Activated gamma-delta T cell treated with Interleukin-2 at 50 U/mL for 16 hours (primary cell): ENCODE measurements at regions not wholly inside any gene's neighbourhood (a gene's known extent, or its start where the extent isn't known, plus 50 kb on each side); places are given as distances from the start of the nearest gene placed in this dataset.
"Not testable (repeated sequence)": the region's sequence is repeated elsewhere in the genome, so short reads cannot be mapped to it uniquely, and the experiment has no call there.

Source experiments
- DNase-seq: peaks from one replicate; pipeline ENCODE4 v3.0.0-alpha.2; 2020

DNA sequence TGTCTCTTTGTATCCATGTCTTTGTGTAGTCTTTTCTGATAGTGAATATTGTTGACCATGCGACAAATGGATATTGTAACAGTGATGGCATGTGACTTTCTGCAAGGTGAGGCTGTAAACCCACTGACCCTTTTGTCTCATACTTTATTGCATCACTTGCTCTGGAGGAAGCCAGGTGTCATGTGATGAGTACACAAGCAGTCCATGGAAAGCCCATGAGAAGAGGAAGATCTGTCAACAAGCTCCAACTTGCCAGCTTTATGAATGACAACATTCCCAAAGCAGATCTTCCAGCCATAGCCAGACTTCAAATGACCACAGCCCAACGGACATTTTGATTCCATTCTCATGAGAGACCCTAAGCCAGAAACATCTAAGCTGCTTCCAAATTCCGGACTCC lies 450.1 kb upstream of the ACTBL2 start:
- no peak for DNase-seq

DNA sequence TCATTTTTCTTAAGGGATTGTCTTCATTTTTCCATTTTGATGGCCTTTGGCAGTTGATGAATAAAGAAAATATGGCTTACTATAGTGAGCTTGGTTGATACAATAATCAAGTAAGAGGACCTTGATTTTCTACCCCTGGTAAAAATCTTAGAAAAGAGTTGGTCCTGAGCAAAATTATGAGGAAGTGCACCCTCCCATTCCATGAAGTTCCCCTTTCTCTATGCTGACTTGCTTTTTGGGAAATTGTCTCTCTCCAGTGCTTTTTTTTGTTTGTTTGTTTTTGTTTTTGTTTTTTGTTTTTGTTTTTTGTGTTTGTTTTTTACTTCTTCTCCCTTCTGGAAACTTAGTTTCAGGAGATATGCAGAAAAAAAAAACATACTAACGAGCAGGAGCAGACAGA lies 449.2 kb upstream of the ACTBL2 start:
- DNase-seq, result no peak

DNA sequence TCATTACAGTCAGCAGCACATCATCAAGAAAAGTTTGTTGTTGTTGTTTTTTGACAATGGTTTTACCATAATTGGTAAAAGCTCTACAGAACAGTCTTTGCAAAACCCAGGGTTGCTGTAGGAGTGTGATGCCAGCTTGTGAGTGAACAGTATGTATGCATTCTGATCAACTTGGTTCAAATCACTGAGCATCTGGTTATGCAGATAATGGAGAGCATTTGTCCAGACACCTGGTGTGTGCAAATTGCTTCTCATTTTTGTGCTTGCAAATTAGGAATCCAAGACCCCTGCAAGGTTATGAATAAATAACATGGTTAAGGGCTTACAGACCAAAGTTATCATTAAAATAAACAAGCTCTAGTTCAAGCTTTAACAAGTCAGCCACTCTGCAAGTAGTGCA lies 448.7 kb upstream of the ACTBL2 start:
- DNase-seq, result no peak

DNA sequence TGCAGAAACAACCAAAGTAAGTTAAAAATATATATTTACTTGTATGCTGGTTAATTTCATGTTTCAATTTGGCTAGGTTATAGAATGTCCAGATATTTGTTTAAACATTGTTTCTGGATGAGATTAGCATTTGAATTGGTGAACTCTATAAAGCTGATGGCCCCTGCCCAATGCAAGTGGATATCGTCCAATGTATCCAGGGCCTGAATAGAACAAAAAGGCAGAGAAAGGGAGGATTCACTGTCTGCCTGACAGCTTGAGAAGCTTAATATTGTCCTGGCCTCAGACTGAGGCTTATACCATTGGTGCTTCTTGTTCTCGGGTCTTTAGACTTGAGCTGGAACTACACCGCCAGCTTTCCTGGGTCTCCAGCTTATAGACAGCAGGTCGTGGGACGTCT lies 446.7 kb upstream of the ACTBL2 start:
- DNase-seq, result no peak

DNA sequence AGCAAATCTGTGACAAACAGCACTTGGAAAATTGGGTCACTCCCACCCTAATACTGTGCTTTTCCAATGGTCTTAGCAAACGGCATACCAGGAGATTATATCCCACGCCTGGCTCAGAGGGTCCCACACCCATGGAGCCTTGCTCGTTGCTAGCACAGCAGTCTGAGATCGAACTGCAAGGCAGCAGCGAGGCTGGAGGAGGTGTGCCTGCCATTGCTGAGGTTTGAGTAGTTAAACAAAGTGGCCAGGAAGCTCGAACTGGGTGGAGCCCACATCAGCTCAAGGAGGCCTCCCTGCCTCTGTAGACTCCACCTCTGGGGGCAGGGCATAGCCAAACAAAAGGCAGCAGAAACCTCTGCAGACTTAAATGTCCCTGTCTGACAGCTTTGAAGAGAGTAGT lies 440.5 kb upstream of the ACTBL2 start:
- not testable (repeated sequence) for DNase-seq

DNA sequence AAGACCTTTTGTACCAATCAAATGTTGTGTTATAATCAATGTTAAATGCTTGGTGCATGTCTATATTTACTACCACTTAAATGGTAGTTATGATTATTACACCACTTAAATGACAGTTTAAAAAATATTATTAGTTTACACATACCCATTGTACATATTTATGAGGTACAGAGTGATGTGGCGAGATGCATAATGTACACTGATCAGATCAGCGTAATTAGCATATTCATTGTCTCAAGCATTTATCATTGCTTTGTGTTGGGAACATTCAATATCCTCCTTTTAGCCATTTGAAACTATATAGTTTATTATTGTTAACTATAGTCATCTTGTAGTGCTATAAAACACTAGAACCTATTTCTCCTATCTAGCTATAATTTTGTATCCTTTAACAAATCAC lies 434.4 kb upstream of the ACTBL2 start:
- no peak for DNase-seq

DNA sequence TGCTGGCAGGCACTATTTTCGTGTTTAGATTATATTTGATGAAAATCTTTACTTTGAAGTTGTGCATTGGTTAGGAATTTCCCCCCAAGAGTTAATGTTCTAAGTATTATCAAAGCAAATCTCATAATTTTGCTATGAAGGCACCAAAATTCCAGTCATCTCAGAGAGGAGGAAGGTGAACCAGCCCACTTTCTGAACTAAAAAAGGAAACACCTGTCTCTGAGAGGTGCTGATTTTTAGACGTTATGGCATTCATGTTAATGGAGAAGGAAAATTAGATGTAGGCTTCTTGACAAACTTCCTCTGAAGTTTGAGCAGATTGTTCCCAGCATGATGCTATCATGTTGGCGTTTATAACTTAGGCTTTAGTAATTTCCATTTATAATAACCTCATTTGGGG lies 432.9 kb upstream of the ACTBL2 start:
- DNase-seq, result no peak

DNA sequence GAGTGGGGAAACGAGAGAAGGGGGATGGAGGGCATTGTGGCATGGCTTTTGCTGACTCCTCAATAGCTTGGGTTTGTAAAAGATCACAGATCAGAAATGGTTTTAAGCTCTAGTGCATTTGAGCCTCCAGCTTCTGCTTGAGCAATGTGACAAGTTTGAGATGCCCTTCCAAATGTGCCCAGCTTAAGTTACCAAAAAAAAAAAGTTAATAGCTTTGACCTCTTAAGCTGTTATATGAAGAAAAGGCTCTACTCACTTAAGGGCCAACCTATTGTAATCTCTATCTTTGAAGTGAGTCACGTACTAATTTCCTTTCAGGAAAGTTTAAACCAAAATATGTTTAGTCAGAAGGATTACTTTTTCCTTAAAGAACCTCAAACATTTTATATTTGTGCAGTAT lies 428.8 kb upstream of the ACTBL2 start:
- no peak for DNase-seq

DNA sequence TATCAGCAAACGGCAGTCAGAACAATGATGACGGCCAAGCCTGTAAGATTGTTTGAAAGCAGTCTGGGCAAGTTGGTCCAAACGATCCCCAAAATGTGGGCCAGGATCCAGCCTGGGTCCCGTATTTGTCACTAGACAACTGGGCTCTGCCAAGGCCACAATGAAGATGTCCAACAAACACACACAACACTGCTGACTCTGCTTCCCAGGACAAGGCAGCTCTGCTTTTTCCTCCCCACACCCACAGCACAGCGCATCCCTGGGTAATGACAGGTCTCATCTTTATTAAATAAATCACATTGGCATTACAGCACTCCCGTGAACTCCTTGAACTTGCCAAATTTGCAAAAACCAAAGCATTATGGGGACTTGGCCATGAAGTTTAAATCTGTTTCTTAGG lies 424.1 kb upstream of the ACTBL2 start:
- DNase-seq, result no peak

DNA sequence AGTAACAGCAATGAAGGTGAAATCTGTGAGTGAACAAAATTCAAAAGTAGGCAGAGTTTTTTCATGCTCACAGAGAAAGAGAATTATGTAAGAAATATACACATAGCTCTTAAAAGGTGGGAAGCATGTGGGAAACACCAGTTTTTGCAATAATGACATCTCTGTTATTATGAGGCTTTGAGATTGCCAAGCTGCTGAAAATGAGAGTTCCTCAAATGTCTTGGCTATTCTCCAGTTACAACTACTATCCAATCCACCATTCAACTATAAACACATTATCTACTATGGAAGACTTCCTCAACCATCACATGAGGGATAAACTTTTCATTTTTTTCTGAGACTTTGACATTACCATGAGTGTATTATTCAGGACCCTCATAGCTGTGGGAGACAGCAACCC lies 420.8 kb upstream of the ACTBL2 start:
- no peak for DNase-seq

DNA sequence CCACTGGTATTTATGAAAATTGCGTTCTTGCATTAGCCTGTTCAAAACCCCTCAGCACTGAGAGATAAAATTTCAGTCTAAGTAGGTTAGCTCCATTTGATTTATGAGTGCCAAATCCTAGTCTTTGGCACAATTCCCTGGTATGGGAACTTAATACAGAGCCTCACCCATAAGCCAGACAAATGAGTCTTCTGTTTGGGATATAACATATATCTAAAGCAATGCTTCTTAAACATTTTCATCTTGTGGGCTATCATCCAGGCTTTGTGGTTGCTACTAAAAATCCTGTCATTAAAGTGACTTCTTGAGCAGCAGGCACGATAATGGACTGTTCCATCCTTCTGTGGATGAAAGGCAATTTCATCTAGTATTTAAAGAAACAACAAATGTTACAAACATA lies 419.5 kb upstream of the ACTBL2 start:
- no peak for DNase-seq

DNA sequence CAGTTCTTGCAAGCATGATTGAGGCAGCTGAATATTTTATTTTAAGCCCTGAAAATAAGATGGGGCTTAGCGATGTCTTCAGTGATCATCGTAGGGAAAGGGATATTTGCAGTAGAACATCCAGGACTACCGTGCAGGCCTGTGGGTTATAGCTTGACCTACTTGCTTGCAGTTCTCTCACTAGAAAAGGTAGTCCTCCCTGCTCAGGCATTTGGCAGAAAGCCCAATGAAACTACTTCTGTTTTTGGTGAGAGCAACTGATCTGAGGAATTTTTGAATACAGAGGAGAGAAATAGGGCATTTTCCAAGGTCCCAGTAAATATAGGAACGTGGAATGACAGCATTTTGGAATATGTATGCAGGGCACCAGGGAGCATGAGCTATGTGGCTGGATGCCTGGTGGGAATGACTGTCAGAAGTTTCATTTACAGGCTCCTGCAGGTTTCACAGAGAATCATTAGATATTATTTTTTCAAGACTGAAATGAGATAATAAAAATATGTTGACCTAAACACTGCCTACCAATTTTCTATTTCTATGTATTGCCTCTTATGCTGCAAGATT lies 417.9 kb upstream of the ACTBL2 start:
- no peak for DNase-seq

DNA sequence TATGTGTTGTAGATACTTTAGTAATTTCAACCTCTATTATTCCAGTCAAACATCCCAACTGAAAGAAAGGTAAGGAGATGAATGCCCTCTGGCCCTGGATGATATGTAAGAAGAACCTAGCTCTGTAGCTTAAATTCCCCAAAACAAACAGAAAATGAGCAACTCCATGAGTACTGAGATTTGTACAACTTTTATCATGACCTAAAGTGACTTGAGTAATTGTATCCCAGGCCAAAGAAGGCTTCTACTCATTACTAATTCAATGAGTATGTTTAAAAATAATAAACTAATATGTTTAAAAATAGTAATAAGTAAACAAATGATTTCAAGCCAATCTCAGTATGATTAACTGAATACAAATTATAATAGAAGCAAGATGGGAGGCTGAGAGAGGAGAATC lies 414.0 kb upstream of the ACTBL2 start:
- no peak for DNase-seq

DNA sequence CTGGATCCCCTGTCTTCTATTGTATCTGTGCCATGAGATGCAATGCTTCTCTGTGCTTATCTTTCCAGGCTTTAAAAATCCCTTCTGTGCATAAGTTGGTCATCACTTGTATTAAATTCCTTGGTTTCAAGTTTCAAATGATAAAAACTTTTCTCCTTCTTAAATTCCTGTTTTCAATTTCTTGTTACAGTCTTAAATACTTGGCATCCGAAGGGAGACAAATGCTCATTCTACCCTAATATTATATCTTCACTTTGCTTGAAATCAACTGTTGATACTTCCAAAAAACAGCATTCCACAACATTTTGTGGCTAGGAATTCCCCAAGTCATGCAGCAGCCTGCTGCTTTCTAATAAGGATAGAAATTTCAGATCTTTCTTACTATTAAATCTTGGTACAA lies 413.2 kb upstream of the ACTBL2 start:
- DNase-seq, result no peak

DNA sequence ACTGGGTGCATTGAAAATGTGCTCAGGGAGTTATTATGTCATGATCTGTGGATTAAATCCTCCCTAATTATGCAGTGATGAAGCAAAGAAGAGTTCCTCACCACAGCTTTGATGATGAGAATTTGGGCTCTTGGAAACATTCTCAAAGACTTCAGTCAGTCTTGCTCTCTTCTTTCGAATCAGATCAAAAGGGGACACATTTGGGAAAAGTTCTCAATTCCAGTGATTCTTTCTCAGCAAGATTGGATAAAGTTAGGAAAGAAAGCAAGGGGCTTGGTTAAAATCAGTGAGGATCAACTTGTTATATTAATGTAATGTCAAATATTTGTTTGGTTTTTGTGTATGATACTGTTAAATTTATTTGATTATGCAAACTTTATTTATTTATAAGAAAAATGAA lies 411.3 kb upstream of the ACTBL2 start:
- DNase-seq, result no peak

DNA sequence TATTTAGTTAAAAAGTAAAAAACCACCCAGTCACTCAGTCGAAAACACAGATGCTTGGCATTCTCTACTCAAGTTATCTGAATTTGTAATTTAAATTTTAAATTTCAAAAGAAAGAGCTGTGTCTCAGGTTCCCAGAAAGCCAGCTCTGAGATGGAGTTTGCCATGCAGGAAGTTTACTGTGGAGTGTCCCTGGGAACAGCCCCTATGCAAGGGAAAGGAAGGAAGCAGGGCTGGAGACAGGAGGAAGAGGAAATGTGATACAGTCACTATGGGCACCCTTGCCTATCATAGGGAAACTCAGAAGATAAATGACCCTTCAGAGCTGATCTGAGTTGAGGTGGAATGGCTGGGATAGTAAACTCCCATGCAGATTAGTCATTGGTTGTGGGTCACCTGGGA lies 408.8 kb upstream of the ACTBL2 start:
- no peak for DNase-seq

DNA sequence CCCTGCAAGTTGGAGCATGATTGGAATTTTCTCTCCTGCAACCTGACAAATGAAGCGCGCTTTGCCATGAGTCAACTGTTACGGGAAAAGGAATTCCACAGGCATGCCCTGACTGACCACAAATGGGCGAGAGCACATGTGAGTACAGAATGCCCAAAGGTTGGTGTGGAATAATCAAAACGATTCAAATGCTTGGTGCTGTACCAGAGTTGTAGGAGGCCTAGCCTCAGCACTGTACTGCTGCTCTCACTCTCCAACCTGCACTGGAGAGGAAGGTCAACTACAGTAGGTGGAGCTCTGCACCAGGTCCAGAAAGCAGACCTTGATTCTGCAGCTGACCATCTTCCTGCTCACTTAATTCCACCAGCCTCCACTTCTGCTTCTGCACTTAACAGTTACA lies 406.9 kb upstream of the ACTBL2 start:
- DNase-seq, result no peak

DNA sequence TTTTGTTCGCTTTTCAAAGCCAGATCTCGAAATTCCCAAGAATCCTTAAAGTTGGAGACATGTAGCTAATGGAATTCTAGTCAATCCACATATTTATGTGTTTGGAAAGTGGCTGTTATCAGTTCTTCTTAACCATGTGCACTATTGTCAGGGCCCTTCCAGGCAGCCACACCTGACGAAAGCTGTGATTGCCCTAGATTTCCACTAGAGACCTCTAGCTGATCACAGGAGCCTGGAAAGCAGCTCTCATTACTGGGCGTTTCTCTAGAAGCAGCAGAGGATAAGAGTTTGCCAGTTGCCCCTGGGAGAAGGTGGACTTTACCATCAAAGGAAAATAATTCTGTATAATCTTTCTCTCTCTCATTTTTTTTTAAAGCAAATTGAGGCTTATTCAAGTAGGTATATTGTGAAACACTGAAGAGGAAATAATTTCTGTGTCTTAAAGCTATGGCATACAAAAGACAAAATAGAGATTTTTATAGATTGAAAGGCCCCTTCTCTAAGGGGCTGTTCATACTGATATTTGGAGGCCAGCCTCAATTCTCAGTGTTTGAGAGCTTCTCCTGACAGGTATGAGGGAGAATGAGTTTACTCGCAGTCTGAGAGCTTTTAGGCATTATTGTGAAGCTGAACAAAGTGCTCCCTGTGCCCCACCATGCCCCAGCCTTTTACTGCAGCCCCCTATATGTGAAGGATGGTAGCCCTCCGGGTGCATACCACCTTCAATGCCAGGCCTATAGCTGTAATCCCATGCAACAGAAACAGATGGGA lies 405.4 kb upstream of the ACTBL2 start:
- no peak for DNase-seq

DNA sequence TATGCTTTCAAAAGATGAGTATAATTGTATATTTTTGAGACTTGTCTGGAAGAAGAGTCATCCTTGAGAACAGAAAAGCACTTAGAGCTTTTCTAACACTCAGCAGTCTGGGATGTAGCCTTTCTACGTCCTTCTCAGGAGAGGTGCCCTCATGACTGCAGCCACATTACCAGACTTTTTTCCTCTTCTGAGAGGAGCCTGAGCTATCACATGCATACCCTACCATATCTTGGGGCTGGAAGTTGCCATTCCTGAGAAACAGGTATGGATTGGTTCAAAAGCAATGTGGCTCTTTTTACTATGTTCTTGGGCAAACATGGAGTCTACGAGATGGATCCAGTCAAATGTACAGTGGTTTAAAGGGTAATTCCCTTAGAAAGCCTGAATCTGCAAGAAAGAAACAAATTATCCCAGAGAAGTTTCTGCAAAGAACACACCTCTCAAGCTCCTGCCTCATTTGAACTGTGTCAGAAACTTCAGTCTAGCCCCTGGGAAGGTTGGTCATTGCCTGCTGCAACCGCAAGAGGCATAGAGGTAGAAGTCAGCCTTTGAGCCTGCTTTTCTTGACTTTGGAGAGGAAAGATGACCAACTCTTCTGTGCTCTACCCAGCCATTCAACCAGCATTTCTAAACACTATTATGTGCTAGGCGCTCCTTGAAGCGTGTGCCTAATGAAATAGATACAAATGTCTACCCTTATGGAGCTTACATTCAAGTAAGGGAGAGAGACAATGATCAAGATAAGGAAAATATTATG lies 401.9 kb upstream of the ACTBL2 start:
- no peak for DNase-seq

DNA sequence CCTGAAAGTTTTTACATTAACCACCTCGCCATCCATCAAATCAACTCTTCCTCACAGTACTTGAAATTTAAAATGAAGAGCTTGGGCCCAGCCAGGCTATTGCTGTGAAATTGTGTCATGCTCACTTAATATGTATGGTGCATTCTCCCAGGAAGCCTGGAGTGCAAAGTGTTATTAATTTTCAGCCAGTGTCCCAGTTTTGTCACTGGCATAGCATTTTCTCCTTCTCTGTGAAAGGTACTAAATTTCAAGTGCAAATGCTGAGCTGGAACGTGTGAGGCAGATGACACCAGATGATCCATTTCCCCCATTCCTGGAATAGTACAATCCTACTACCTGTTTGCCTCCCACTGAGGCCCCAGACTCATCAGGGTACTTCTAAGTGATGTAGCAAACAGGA lies 397.6 kb upstream of the ACTBL2 start:
- DNase-seq, result no peak

DNA sequence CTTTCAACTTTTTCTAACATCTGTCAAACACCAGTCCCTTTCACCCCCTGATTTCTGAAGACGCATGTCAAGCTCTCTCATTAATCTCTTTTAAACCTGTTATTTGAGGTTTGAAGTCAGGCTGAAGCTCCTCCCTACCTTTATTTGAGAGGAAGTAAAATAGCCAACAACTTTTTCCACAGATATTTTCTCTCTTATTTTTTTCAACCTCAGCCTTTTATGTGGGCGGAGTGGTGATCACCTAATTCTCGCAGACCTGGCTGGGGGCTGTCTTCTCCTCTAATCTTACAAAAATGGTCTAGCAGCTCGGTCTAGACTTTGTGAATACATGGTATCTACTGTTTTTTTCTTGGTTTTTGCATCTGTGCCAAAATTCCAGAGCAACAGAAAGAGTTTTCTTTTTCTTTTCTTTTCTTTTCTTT lies 395.7 kb upstream of the ACTBL2 start:
- DNase-seq, result no peak

DNA sequence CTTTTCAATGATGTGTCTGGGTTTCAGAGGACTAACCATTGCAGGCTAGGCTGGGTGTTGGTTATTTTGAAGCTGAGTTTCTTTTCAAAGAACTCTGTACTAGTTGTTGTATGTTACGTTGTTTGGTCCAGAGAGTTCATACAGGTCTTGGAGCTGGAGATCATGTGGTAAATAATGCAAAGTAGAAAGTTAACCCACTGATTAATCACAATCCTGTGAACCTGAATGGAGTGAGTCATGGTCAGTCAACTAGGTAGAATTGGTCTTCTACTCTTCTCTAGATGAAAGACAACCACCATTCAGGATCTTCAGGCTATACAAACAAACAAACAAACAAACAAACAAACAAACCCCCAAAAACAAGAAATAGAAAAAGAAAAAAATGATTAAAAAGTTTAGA lies 388.9 kb upstream of the ACTBL2 start:
- no peak for DNase-seq

DNA sequence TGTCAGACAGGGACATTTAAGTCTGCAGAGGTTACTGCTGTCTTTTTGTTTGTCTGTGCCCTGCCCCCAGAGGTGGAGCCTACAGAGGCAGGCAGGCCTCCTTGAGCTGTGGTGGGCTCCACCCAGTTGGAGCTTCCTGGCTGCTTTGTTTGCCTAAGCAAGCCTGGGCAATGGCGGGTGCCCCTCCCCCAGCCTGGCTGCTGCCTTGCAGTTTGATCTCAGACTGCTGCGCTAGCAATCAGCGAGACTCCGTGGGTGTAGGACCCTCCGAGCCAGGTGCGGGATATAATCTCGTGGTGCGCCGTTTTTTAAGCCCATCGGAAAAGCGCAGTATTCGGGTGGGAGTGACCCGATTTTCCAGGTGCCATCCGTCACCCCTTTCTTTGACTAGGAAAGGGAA lies 387.7 kb upstream of the ACTBL2 start:
- not testable (repeated sequence) for DNase-seq

DNA sequence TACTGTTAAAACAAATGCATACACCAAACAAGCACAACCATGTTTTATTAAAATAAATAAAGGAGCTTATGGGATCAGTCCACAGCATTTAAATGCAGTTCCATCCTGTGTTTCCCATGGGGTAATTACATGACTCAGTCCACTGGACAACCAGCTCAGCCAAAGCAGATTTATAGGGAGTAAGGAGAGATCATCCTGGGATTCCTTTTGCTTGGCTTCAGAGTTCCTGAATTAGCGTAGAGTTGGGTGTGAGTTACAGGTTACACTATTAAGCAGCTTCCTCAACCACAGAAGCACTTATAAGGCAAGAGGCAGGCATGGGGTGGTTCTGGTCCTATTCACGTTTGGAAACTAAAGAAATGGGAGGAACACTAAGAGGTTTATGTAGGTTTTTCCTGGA lies 381.1 kb upstream of the ACTBL2 start:
- no peak for DNase-seq
